Epithelial cell of proximal tubule (primary cell): ENCODE measurements at regions not wholly inside any gene's neighbourhood (a gene's known extent, or its start where the extent isn't known, plus 50 kb on each side); places are given as distances from the start of the nearest gene placed in this dataset.

Experiments
- DNase-seq: peaks from one replicate; pipeline ENCODE4 v3.0.0-alpha.2; 2011; ENCODE audit warnings: low read depth
- H3K4me3 ChIP-seq: 2 replicates; pipeline ENCODE4 v1.5.1; 2011; ENCODE audit warnings: low read depth, mild to moderate bottlenecking, low read length
- CTCF ChIP-seq: conservative IDR thresholded peaks from 2 replicates; pipeline ENCODE4 v1.5.1; 2012; ENCODE audit warnings: low read depth, mild to moderate bottlenecking, low read length

GRCh38 chr18:1246827-1247226 lies 342.2 kb downstream of the ADCYAP1 start:
- no peak overlapping the region for H3K4me3 ChIP-seq
- no peak for DNase-seq
- TF ChIP-seq CTCF, result no peak

DNA sequence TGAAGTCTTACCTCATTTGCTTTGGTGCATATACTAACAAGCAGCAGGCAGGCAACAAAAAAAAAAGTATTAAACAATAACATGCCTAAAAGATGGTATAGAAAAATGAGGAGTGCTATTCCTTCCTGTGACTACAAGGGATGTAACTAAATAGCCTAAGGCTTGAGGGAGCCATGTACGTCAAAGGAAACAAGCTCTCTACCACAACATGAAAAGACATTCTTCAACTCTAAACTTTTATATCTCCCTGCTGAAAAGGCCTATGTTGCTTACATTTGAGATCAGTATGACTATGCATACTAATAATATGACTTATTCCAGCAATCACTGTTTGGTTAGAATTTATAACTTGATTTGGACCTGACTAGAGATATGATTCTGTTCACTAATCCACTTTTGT lies 347.9 kb downstream of the ADCYAP1 start:
- DNase-seq, result no peak
- no peak overlapping the region for H3K4me3 ChIP-seq
- no peak for TF ChIP-seq CTCF

- TF ChIP-seq CTCF, result no peak
- H3K4me3 ChIP-seq, result no peak overlapping the region
- DNase-seq, result no peak
Measured at GRCh38 chr18:1252936-1253335, 348.3 kb downstream of the ADCYAP1 start.

GRCh38 chr18:1253827-1254226 lies 349.2 kb downstream of the ADCYAP1 start:
- TF ChIP-seq CTCF, result no peak
- no peak for DNase-seq
- H3K4me3 ChIP-seq, result no peak overlapping the region

- no peak for DNase-seq
- H3K4me3 ChIP-seq, result no peak overlapping the region
- TF ChIP-seq CTCF, result no peak
Measured at GRCh38 chr18:1261054-1261453, 356.4 kb downstream of the ADCYAP1 start.

DNA sequence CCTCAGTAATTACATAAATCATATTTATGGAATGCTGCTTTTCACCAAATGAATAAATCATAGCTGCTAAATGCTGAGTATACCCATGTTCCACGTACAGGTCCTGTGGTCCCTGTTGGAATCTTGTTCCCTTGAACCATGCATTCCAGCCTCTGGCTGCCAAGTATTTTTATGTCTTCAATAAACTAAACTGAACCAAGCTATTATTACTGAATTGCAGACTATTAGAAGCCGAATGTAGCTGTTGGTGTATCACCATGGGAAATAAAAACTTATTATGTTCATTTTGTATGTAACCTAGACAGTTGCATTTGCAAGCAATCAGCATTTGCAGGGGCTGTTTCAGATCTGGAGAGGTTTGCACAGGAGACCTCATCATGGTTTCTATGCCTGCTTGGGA lies 362.4 kb downstream of the ADCYAP1 start:
- TF ChIP-seq CTCF, result no peak
- no peak overlapping the region for H3K4me3 ChIP-seq
- DNase-seq, result no peak

- H3K4me3 ChIP-seq, result no peak overlapping the region
- no peak for TF ChIP-seq CTCF
- DNase-seq, result no peak
Measured at GRCh38 chr18:1270081-1270480, 365.4 kb downstream of the ADCYAP1 start.
